HL-60 (cell line): ENCODE measurements at regions not wholly inside any gene's neighbourhood (a gene's known extent, or its start where the extent isn't known, plus 50 kb on each side); places are given as distances from the start of the nearest gene placed in this dataset.

Source experiments
- DNase-seq, 2 experiments: peaks; one replicate each; pipeline ENCODE4 v3.0.0-alpha.2; 2010 to 2020; ENCODE audit warnings: low read depth in 1 of 2, low spot score in 1 of 2
- H3K27ac ChIP-seq: fragments of 250-450 bp; sonication (Bioruptor Pico); replicated peaks from 2 replicates; pipeline ENCODE4 v1.5.1; 2020; ENCODE audit warnings: mild to moderate bottlenecking, moderate library complexity
- H3K27me3 ChIP-seq: fragments of 250-450 bp; sonication (Bioruptor Pico); 2 replicates; pipeline ENCODE4 v1.5.1; 2021; ENCODE audit warnings: mild to moderate bottlenecking, moderate library complexity; ENCODE audit not compliant: insufficient read depth, poor library complexity, severe bottlenecking
- H3K4me3 ChIP-seq: replicated peaks from 2 replicates; pipeline ENCODE4 v1.5.1; 2011; ENCODE audit warnings: mild to moderate bottlenecking, control low read depth, low read length; ENCODE audit not compliant: insufficient read depth
- GABPA ChIP-seq: IDR thresholded peaks from 2 replicates; pipeline ENCODE4 v1.6.1; 2012; ENCODE audit warnings: low read depth
- POLR2AphosphoS5 ChIP-seq: IDR thresholded peaks from 2 replicates; pipeline ENCODE4 v1.6.1; 2012; ENCODE audit warnings: low read depth
- REST ChIP-seq: IDR thresholded peaks from 2 replicates; pipeline ENCODE4 v1.6.1; 2012; ENCODE audit warnings: low read depth; ENCODE audit not compliant: insufficient replicate concordance
- SPI1 ChIP-seq: IDR thresholded peaks from 2 replicates; pipeline ENCODE4 v1.6.1; 2012; ENCODE audit warnings: low read depth, mild to moderate bottlenecking, borderline replicate concordance
- TF ChIP-seq, protein P1 (sequence below): IDR thresholded peaks from one replicate; pipeline ENCODE4 v1.5.1; 2011; ENCODE audit warnings: low read length, control low read depth, inconsistent platforms; ENCODE audit not compliant: insufficient read depth

- TF ChIP-seq, protein P1, sequence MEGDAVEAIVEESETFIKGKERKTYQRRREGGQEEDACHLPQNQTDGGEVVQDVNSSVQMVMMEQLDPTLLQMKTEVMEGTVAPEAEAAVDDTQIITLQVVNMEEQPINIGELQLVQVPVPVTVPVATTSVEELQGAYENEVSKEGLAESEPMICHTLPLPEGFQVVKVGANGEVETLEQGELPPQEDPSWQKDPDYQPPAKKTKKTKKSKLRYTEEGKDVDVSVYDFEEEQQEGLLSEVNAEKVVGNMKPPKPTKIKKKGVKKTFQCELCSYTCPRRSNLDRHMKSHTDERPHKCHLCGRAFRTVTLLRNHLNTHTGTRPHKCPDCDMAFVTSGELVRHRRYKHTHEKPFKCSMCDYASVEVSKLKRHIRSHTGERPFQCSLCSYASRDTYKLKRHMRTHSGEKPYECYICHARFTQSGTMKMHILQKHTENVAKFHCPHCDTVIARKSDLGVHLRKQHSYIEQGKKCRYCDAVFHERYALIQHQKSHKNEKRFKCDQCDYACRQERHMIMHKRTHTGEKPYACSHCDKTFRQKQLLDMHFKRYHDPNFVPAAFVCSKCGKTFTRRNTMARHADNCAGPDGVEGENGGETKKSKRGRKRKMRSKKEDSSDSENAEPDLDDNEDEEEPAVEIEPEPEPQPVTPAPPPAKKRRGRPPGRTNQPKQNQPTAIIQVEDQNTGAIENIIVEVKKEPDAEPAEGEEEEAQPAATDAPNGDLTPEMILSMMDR: no peak
- TF ChIP-seq SPI1 (no peak), GABPA (no peak), POLR2AphosphoS5 (no peak), REST (no peak)
- DNase-seq: no peak
- no peak overlapping the region for H3K27ac ChIP-seq
Measured at GRCh38 chr20:52869276-52869675, 102.9 kb upstream of the TSHZ2 start.

GRCh38 chr20:52867305-52867704, 104.9 kb upstream of the TSHZ2 start:
- no peak overlapping the region for H3K4me3 ChIP-seq
- H3K27ac ChIP-seq: no peak overlapping the region
- no peak for DNase-seq
- TF ChIP-seq GABPA: no peak
- H3K27me3 ChIP-seq: no peaks in the 10 kb centered on the region

More at GRCh38 chr20:52869276-52869675, 102.9 kb upstream of the TSHZ2 start:
- Histone ChIP-seq H3K4me3 (no peak overlapping the region), H3K27me3 (no peaks in the 10 kb centered on the region)

DNA sequence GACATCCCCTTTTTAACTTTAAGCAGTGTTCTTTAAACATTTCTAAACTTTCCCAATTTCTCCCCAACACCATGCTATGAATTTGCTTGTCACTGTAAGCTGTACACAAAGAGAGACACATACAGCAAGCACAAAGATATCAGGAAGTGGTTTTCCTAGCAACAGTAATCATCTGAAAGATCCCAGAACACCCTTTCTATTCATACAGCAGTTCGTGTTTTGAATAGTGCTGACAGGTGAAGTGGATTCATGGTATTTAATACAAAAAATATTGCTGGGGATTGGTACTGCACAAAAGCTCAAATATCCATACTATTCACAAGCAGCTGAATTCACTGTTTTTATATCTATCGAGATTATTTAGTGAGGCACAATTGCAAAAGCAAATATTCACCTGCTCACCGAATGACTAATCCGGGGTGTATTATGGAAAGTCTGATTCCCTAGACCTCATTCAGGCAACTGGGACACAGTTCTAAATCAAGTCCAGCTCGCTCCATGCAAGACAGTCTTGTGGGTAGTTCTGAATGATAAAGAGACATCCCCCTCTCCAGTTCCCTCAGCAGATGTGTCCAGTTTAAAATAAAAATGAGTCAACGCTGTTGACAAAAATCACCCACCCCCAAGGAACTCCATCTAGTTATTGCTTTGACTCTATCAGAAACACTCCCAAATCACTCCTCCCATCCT, 107.1 kb upstream of the TSHZ2 start:
- no peak for DNase-seq
- H3K27me3 ChIP-seq: no peaks in the 10 kb centered on the region
- TF ChIP-seq REST (no peak), POLR2AphosphoS5 (no peak), SPI1 (no peak), GABPA (no peak)
- TF ChIP-seq, protein P1: no peak
- H3K27ac ChIP-seq: no peak overlapping the region
- H3K4me3 ChIP-seq: no peak overlapping the region

DNA sequence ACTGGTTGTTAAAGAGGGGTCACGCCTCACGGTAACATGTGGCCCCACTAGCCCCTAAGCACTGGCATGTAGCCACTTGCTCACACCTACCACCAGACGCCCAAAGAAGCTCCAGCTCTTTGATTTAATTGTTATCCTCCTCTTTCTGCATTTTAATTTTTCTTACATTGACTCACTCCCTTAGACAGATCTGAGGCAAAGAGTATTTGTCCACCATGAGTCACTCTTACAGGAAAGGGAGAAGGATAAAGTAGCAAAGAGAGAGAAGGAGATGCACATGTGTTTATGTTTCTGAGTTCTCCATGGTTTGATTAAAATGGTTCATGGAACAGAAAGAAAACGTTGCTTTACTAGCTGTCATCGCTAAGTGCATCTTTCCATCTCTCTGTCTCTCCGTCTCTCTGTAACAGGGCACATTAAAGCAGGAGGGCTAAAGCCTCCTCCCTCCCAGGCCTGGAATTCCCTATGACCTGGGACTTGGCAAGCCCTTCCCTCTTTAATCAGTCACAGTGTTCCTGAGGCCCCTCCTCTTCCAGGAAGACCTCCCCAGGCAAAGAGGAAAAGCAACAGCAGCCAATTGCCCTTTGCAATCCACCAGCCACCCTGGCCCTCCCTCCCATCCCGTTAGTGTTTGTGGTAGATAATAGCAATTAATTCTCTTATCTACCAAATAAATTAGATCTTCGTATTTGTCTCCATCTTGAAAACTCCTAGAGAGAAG, 112.8 kb upstream of the TSHZ2 start:
- DNase-seq: no peak
- no peak for TF ChIP-seq SPI1
- TF ChIP-seq, protein P1: no peak
- no peak for TF ChIP-seq POLR2AphosphoS5
- TF ChIP-seq GABPA: no peak
- no peak for TF ChIP-seq REST
- H3K27ac ChIP-seq: no peak overlapping the region
- no peaks in the 10 kb centered on the region for H3K27me3 ChIP-seq
- H3K4me3 ChIP-seq: no peak overlapping the region
